ENCODE measurements at regions not wholly inside any gene's neighbourhood (a gene's known extent, or its start where the extent isn't known, plus 50 kb on each side); places are given as distances from the start of the nearest gene placed in this dataset.

DNA sequence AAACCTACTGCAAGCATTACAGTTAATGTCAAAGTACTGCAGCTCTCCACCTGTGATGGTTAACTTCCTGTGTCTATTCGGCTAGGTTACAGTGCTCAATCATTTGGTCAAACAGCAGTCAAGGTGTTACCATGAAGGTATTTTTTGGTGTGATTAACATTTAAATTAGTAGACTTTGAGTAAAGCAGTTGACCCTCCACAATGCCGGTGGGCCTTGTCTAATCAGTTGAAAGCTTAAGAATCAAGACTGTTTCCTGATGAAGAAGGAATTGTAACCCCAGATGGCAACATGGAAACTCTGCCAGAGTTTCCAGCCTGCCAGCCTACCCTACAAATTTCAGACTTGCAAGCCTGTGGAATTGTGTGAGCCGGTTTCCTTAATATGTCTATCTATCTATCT lies 683.9 kb downstream of the BRD1 start:
- TF ChIP-seq, protein P1, sequence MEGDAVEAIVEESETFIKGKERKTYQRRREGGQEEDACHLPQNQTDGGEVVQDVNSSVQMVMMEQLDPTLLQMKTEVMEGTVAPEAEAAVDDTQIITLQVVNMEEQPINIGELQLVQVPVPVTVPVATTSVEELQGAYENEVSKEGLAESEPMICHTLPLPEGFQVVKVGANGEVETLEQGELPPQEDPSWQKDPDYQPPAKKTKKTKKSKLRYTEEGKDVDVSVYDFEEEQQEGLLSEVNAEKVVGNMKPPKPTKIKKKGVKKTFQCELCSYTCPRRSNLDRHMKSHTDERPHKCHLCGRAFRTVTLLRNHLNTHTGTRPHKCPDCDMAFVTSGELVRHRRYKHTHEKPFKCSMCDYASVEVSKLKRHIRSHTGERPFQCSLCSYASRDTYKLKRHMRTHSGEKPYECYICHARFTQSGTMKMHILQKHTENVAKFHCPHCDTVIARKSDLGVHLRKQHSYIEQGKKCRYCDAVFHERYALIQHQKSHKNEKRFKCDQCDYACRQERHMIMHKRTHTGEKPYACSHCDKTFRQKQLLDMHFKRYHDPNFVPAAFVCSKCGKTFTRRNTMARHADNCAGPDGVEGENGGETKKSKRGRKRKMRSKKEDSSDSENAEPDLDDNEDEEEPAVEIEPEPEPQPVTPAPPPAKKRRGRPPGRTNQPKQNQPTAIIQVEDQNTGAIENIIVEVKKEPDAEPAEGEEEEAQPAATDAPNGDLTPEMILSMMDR (IDR thresholded peaks at IDR 0.05), result no peak
- TF ChIP-seq POLR2AphosphoS5 (IDR thresholded peaks at IDR 0.05; ENCODE audit: low read depth, low read length), result no peak
- TF ChIP-seq, protein P2, sequence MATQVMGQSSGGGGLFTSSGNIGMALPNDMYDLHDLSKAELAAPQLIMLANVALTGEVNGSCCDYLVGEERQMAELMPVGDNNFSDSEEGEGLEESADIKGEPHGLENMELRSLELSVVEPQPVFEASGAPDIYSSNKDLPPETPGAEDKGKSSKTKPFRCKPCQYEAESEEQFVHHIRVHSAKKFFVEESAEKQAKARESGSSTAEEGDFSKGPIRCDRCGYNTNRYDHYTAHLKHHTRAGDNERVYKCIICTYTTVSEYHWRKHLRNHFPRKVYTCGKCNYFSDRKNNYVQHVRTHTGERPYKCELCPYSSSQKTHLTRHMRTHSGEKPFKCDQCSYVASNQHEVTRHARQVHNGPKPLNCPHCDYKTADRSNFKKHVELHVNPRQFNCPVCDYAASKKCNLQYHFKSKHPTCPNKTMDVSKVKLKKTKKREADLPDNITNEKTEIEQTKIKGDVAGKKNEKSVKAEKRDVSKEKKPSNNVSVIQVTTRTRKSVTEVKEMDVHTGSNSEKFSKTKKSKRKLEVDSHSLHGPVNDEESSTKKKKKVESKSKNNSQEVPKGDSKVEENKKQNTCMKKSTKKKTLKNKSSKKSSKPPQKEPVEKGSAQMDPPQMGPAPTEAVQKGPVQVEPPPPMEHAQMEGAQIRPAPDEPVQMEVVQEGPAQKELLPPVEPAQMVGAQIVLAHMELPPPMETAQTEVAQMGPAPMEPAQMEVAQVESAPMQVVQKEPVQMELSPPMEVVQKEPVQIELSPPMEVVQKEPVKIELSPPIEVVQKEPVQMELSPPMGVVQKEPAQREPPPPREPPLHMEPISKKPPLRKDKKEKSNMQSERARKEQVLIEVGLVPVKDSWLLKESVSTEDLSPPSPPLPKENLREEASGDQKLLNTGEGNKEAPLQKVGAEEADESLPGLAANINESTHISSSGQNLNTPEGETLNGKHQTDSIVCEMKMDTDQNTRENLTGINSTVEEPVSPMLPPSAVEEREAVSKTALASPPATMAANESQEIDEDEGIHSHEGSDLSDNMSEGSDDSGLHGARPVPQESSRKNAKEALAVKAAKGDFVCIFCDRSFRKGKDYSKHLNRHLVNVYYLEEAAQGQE (IDR thresholded peaks at IDR 0.05; ENCODE audit: insufficient read depth in 1 of 2, low read depth in 2 of 2, low read length in 1 of 2), result no peak
- no peak for TF ChIP-seq TCF7L2 (IDR thresholded peaks at IDR 0.05; ENCODE audit: low read depth, low read length)

Measured in Panc1 (cell line).